Neural cell (in vitro differentiated cells): ENCODE measurements at regions not wholly inside any gene's neighbourhood (a gene's known extent, or its start where the extent isn't known, plus 50 kb on each side); places are given as distances from the start of the nearest gene placed in this dataset.

ENCODE experiments used
- H2AFZ ChIP-seq: fragments of 200-600, 300-800 bp; sonication (generic), shearing (Covaris generic); 2 replicates; pipeline ENCODE4 v1.6.0; 2014; ENCODE audit warnings: low read depth, mild to moderate bottlenecking, antibody characterized with exemption, low read length, moderate library complexity
- H3F3A ChIP-seq: fragments of 200-600 bp; shearing (Covaris generic); 2 replicates; pipeline ENCODE4 v1.6.1; 2016; ENCODE audit warnings: mild to moderate bottlenecking, moderate library complexity, mixed read lengths, antibody characterized with exemption, low read length; ENCODE audit not compliant: insufficient read depth, poor library complexity, severe bottlenecking
- H3K27ac ChIP-seq: fragments of 200-600, 300-800 bp; sonication (generic), shearing (Covaris generic); 2 replicates; pipeline ENCODE4 v1.5.1; 2014; ENCODE audit warnings: mild to moderate bottlenecking, low read length, moderate library complexity
- H3K27me3 ChIP-seq: fragments of 300-800, 200-600 bp; sonication (generic), shearing (Covaris generic); 2 replicates; pipeline ENCODE4 v1.6.0; 2014; ENCODE audit warnings: mild to moderate bottlenecking, low read depth, low read length, moderate library complexity; ENCODE audit not compliant: insufficient read depth
- H3K36me3 ChIP-seq: fragments of 300-800, 200-600 bp; sonication (generic), shearing (Covaris generic); 2 replicates; pipeline ENCODE4 v1.5.1; 2014; ENCODE audit warnings: mild to moderate bottlenecking, antibody characterized with exemption, low read length, moderate library complexity; ENCODE audit not compliant: insufficient read depth
- H3K4me2 ChIP-seq: fragments of 300-800, 200-600 bp; sonication (generic), shearing (Covaris generic); 2 replicates; pipeline ENCODE4 v1.6.0; 2014; ENCODE audit warnings: mild to moderate bottlenecking, low read length
- H3K4me3 ChIP-seq: fragments of 300-800, 200-600 bp; sonication (generic), shearing (Covaris generic); 2 replicates; pipeline ENCODE4 v1.5.1; 2014; ENCODE audit warnings: mild to moderate bottlenecking, low read length, moderate library complexity
- H3K79me2 ChIP-seq: fragments of 200-600 bp; shearing (Covaris generic); replicated peaks from 2 replicates; pipeline ENCODE4 v1.6.0; 2014; ENCODE audit warnings: mild to moderate bottlenecking, low read length, moderate library complexity; ENCODE audit not compliant: insufficient read depth
- H3K9ac ChIP-seq: fragments of 300-800, 200-600 bp; sonication (generic), shearing (Covaris generic); 2 replicates; pipeline ENCODE4 v1.6.1; 2016; ENCODE audit warnings: mild to moderate bottlenecking, low read length, mixed read lengths
- H3K9me2 ChIP-seq: fragments of 200-600 bp; shearing (Covaris generic); 2 replicates; pipeline ENCODE4 v1.6.1; 2016; ENCODE audit warnings: mild to moderate bottlenecking, low read length, mixed read lengths; ENCODE audit not compliant: insufficient read depth
- H3K9me3 ChIP-seq: fragments of 200-600, 300-800 bp; sonication (generic), shearing (Covaris generic); 2 replicates; pipeline ENCODE4 v1.6.1; 2016; ENCODE audit warnings: mild to moderate bottlenecking, mixed run types, low read length, moderate library complexity, mixed read lengths
- H4K20me1 ChIP-seq: fragments of 200-600 bp; shearing (Covaris generic); 2 replicates; pipeline ENCODE4 v1.6.1; 2016; ENCODE audit warnings: mild to moderate bottlenecking, mixed run types; ENCODE audit not compliant: insufficient read depth
- EP300 ChIP-seq: fragments of 450-650 bp; conservative IDR thresholded peaks from 2 replicates; pipeline ENCODE4 v1.6.1; 2014; ENCODE audit warnings: antibody characterized with exemption, mild to moderate bottlenecking, moderate library complexity; ENCODE audit not compliant: poor library complexity, severe bottlenecking
- EZH2 ChIP-seq: fragments of 200-600, 300-800 bp; shearing (Covaris generic), sonication (generic); IDR thresholded peaks from 2 replicates; pipeline ENCODE4 v1.6.1; 2014; ENCODE audit warnings: antibody characterized with exemption, low read length, borderline replicate concordance, mild to moderate bottlenecking; ENCODE audit not compliant: insufficient read depth, poor library complexity, severe bottlenecking
- MXI1 ChIP-seq: fragments of 450-650 bp; conservative IDR thresholded peaks from 2 replicates; pipeline ENCODE4 v1.6.1; 2014; ENCODE audit warnings: antibody characterized with exemption, mild to moderate bottlenecking; ENCODE audit not compliant: poor library complexity, severe bottlenecking
- POLR2AphosphoS5 ChIP-seq: IDR thresholded peaks from 2 replicates; pipeline ENCODE4 v1.6.1; 2012
- RAD21 ChIP-seq: fragments of 450-650 bp; conservative IDR thresholded peaks from 2 replicates; pipeline ENCODE4 v1.6.1; 2014; ENCODE audit warnings: antibody characterized with exemption, mild to moderate bottlenecking, moderate library complexity
- SMC3 ChIP-seq: fragments of 450-650 bp; conservative IDR thresholded peaks from 2 replicates; pipeline ENCODE4 v1.6.1; 2014; ENCODE audit warnings: antibody characterized with exemption, mild to moderate bottlenecking, moderate library complexity; ENCODE audit not compliant: poor library complexity
- TAF1 ChIP-seq: IDR thresholded peaks from 2 replicates; pipeline ENCODE4 v1.6.1; 2012; ENCODE audit warnings: low read depth
- TF ChIP-seq, protein P1 (sequence below): IDR thresholded peaks from 2 replicates; pipeline ENCODE4 v1.6.1; 2012; ENCODE audit warnings: borderline replicate concordance
- TF ChIP-seq, protein P2 (sequence below): fragments of 450-650 bp; IDR thresholded peaks from 2 replicates; pipeline ENCODE4 v1.5.1; 2014; ENCODE audit warnings: antibody characterized with exemption, mild to moderate bottlenecking, moderate library complexity; ENCODE audit not compliant: poor library complexity, severe bottlenecking

DNA sequence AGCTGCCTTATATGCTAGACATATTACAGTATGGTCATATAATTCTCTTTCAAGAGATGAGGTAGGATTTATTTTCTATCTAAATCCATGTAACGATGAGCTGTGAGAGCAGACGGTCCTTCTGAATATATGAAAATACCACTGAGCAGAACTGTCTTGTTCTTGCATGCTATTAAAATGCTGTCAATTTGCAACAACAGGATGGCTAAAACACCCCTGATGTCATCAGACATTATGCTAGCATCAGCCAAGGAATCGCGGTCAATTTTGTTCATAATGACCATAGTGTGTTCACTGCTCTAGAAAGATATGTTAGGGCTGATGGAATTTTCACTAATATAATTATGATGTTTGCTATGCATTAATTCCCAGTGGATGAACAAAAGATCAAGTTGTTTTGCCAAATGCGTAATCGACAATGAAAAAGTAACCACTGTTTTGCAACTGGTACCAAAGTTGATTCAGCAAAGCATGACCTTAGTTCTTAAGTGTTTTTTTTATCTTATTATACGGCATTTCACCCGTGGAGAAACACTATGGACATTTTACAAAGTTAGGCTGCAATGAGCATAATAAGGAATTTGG is 765.4 kb upstream of the NR2F2 start:
- Histone ChIP-seq H3F3A (no peaks in the 10 kb centered on the region), H3K27me3 (no peaks in the 10 kb centered on the region), H3K4me3 (no peak overlapping the region), H4K20me1 (no peaks in the 10 kb centered on the region), H2AFZ (no peak overlapping the region), H3K9ac (no peak overlapping the region), H3K9me2 (no peaks in the 10 kb centered on the region), H3K27ac (no peak overlapping the region), H3K9me3 (no peaks in the 10 kb centered on the region), H3K79me2 (no peaks in the 10 kb centered on the region), H3K36me3 (no peaks in the 10 kb centered on the region), H3K4me2 (no peak overlapping the region)
- TF ChIP-seq, protein P1, sequence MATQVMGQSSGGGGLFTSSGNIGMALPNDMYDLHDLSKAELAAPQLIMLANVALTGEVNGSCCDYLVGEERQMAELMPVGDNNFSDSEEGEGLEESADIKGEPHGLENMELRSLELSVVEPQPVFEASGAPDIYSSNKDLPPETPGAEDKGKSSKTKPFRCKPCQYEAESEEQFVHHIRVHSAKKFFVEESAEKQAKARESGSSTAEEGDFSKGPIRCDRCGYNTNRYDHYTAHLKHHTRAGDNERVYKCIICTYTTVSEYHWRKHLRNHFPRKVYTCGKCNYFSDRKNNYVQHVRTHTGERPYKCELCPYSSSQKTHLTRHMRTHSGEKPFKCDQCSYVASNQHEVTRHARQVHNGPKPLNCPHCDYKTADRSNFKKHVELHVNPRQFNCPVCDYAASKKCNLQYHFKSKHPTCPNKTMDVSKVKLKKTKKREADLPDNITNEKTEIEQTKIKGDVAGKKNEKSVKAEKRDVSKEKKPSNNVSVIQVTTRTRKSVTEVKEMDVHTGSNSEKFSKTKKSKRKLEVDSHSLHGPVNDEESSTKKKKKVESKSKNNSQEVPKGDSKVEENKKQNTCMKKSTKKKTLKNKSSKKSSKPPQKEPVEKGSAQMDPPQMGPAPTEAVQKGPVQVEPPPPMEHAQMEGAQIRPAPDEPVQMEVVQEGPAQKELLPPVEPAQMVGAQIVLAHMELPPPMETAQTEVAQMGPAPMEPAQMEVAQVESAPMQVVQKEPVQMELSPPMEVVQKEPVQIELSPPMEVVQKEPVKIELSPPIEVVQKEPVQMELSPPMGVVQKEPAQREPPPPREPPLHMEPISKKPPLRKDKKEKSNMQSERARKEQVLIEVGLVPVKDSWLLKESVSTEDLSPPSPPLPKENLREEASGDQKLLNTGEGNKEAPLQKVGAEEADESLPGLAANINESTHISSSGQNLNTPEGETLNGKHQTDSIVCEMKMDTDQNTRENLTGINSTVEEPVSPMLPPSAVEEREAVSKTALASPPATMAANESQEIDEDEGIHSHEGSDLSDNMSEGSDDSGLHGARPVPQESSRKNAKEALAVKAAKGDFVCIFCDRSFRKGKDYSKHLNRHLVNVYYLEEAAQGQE, result no peak
- no peak for TF ChIP-seq EP300
- TF ChIP-seq, protein P2, sequence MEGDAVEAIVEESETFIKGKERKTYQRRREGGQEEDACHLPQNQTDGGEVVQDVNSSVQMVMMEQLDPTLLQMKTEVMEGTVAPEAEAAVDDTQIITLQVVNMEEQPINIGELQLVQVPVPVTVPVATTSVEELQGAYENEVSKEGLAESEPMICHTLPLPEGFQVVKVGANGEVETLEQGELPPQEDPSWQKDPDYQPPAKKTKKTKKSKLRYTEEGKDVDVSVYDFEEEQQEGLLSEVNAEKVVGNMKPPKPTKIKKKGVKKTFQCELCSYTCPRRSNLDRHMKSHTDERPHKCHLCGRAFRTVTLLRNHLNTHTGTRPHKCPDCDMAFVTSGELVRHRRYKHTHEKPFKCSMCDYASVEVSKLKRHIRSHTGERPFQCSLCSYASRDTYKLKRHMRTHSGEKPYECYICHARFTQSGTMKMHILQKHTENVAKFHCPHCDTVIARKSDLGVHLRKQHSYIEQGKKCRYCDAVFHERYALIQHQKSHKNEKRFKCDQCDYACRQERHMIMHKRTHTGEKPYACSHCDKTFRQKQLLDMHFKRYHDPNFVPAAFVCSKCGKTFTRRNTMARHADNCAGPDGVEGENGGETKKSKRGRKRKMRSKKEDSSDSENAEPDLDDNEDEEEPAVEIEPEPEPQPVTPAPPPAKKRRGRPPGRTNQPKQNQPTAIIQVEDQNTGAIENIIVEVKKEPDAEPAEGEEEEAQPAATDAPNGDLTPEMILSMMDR, result no peak
- TF ChIP-seq SMC3, result no peak
- TF ChIP-seq RAD21, result no peak
- TF ChIP-seq EZH2, result no peak
- no peak for TF ChIP-seq POLR2AphosphoS5
- TF ChIP-seq MXI1, result no peak
- no peak for TF ChIP-seq TAF1

DNA sequence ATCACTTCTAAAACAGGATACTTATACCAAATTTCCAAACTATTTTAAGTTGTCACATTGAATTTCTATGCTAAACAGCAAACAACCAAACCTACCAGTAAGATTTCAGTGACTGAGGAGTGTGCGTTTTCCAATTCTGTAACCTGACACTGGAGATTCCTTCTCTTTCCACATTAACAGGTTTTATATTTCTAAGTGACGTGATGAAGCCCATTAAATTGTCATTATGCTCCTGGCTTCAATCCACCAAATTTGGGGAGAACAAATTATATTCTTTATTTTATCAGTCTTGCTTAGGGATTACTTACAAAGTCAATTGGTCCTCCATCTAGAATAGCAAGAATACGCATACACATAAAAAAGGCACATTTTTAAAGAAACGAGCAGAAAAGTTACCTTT is 764.8 kb upstream of the NR2F2 start:
- Histone ChIP-seq H3F3A (no peaks in the 10 kb centered on the region), H3K27ac (no peak overlapping the region), H2AFZ (no peak overlapping the region), H3K9me2 (no peaks in the 10 kb centered on the region), H3K27me3 (no peaks in the 10 kb centered on the region), H4K20me1 (no peaks in the 10 kb centered on the region), H3K36me3 (no peaks in the 10 kb centered on the region), H3K4me2 (no peak overlapping the region), H3K9ac (no peak overlapping the region), H3K79me2 (no peaks in the 10 kb centered on the region), H3K4me3 (no peak overlapping the region), H3K9me3 (no peaks in the 10 kb centered on the region)
- TF ChIP-seq EP300 (no peak), SMC3 (no peak), EZH2 (no peak), POLR2AphosphoS5 (no peak), RAD21 (no peak), MXI1 (no peak), TAF1 (no peak)
- TF ChIP-seq, protein P2, result no peak
- TF ChIP-seq, protein P1, result no peak
